ENCODE measurements at regions not wholly inside any gene's neighbourhood (a gene's known extent, or its start where the extent isn't known, plus 50 kb on each side); places are given as distances from the start of the nearest gene placed in this dataset.

DNA sequence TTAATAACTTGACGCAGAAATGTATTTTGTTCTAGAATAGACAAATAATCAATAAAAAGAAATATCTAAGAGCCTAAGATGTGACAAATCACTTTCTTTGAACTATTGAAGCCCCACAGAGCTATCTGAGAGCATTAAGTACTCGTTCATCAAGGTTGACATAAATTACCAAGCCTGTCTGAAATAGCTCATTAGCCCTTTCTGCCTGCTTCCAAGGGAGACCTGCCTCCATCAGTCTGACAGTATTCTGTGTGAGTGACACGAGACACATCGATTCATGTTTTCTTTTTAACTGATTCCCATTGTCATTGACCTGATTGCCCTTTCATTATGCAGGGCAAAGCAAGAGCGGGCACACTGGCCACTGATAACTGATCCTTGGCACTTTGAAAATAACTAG lies 347.5 kb downstream of the KCNA4 start:
- Histone ChIP-seq H3K27me3 (ENCODE audit: insufficient read depth, low read length, poor library complexity) (no peaks in the 10 kb centered on the region), H3K9ac (ENCODE audit: low read depth, low read length) (no peak overlapping the region), H2AFZ (ENCODE audit: low read depth, low read length) (no peak overlapping the region), H3K9me3 (ENCODE audit: insufficient read depth, low read length, severe bottlenecking) (no peaks in the 10 kb centered on the region), H3K27ac (ENCODE audit: low read length) (no peak overlapping the region), H3K4me2 (ENCODE audit: insufficient read depth, low read length) (no peak overlapping the region), H3K4me1 (ENCODE audit: insufficient read depth, low read length) (no peaks in the 10 kb centered on the region), H4K20me1 (ENCODE audit: insufficient read depth, low read length) (no peaks in the 10 kb centered on the region), H3K79me2 (ENCODE audit: insufficient read depth, low read length) (no peaks in the 10 kb centered on the region), H3K36me3 (ENCODE audit: insufficient read depth, low read length) (no peaks in the 10 kb centered on the region), H3K4me3 (ENCODE audit: low read depth in 1 of 2, low read length in 2 of 2) (no peak overlapping the region)
- no peak for ATAC-seq (ENCODE audit: insufficient read depth, low read depth)
- no peak for DNase-seq
- no peak for TF ChIP-seq EZH2 (IDR thresholded peaks at IDR 0.05; ENCODE audit: borderline replicate concordance, low read depth, low read length, severe bottlenecking)
- TF ChIP-seq, protein P1, sequence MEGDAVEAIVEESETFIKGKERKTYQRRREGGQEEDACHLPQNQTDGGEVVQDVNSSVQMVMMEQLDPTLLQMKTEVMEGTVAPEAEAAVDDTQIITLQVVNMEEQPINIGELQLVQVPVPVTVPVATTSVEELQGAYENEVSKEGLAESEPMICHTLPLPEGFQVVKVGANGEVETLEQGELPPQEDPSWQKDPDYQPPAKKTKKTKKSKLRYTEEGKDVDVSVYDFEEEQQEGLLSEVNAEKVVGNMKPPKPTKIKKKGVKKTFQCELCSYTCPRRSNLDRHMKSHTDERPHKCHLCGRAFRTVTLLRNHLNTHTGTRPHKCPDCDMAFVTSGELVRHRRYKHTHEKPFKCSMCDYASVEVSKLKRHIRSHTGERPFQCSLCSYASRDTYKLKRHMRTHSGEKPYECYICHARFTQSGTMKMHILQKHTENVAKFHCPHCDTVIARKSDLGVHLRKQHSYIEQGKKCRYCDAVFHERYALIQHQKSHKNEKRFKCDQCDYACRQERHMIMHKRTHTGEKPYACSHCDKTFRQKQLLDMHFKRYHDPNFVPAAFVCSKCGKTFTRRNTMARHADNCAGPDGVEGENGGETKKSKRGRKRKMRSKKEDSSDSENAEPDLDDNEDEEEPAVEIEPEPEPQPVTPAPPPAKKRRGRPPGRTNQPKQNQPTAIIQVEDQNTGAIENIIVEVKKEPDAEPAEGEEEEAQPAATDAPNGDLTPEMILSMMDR (IDR thresholded peaks at IDR 0.05; ENCODE audit: borderline replicate concordance, extremely low read depth, low read length, poor library complexity, severe bottlenecking): no peak

DNA sequence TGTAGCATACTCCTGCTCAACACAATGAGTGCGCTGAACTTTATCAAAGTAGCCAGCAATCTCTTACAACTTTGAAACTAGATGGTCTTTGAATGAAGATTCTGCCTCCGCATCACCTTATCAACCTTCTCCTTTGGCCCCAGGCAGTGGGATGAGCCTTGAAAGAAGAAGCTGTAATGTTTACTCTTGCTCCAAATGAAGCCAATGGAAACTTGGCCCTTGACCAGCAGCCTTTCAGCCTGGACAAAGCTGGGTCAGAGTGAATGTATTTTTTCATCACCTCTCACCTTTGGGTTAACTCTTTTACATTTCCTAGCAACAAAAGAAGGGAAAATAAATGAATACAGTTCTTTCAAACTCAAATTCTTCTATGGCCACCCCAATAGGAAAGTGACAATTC lies 359.1 kb downstream of the KCNA4 start:
- no peak overlapping the region for H3K9ac ChIP-seq (ENCODE audit: low read depth, low read length)
- no peak overlapping the region for H3K4me2 ChIP-seq (ENCODE audit: insufficient read depth, low read length)
- no peak overlapping the region for H2AFZ ChIP-seq (ENCODE audit: low read depth, low read length)
- H3K4me1 ChIP-seq (ENCODE audit: insufficient read depth, low read length): no peaks in the 10 kb centered on the region
- H4K20me1 ChIP-seq (ENCODE audit: insufficient read depth, low read length): no peaks in the 10 kb centered on the region
- no peak overlapping the region for H3K4me3 ChIP-seq (ENCODE audit: low read depth in 1 of 2, low read length in 2 of 2)
- H3K9me3 ChIP-seq (ENCODE audit: insufficient read depth, low read length, severe bottlenecking): no peaks in the 10 kb centered on the region
- DNase-seq: no peak
- no peak overlapping the region for H3K27ac ChIP-seq (ENCODE audit: low read length)
- no peak for TF ChIP-seq EZH2 (IDR thresholded peaks at IDR 0.05; ENCODE audit: borderline replicate concordance, low read depth, low read length, severe bottlenecking)
- TF ChIP-seq, protein P1 (IDR thresholded peaks at IDR 0.05; ENCODE audit: borderline replicate concordance, extremely low read depth, low read length, poor library complexity, severe bottlenecking): no peak
- no peaks in the 10 kb centered on the region for H3K27me3 ChIP-seq (ENCODE audit: insufficient read depth, low read length, poor library complexity)
- H3K36me3 ChIP-seq (ENCODE audit: insufficient read depth, low read length): no peaks in the 10 kb centered on the region
- ATAC-seq (ENCODE audit: insufficient read depth, low read depth): no peak
- H3K79me2 ChIP-seq (ENCODE audit: insufficient read depth, low read length): no peaks in the 10 kb centered on the region

DNA sequence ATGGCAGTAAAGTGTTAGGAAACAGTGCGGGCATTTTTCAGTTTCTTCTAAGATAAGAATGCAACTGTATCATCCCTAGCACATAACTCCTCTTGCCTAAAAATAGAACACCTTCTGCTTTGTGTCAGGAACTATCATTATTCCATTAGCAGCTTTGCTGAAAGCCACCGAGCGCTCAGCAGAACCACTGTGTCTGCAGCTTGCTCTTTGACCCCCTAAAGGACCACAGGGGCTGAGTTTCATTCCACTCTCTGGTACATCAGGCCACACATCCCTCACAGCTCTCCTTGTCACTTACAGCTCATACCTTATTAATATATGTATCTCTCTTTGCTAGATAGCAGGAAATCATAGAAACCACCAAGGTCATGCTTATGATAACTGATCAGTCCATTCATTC lies 360.2 kb downstream of the KCNA4 start:
- no peak for TF ChIP-seq EZH2 (IDR thresholded peaks at IDR 0.05; ENCODE audit: borderline replicate concordance, low read depth, low read length, severe bottlenecking)
- TF ChIP-seq, protein P1 (IDR thresholded peaks at IDR 0.05; ENCODE audit: borderline replicate concordance, extremely low read depth, low read length, poor library complexity, severe bottlenecking): no peak
- H3K27me3 ChIP-seq (ENCODE audit: insufficient read depth, low read length, poor library complexity): no peaks in the 10 kb centered on the region
- no peaks in the 10 kb centered on the region for H3K36me3 ChIP-seq (ENCODE audit: insufficient read depth, low read length)
- H2AFZ ChIP-seq (ENCODE audit: low read depth, low read length): no peak overlapping the region
- ATAC-seq (ENCODE audit: insufficient read depth, low read depth): no peak
- H3K9ac ChIP-seq (ENCODE audit: low read depth, low read length): no peak overlapping the region
- no peaks in the 10 kb centered on the region for H3K9me3 ChIP-seq (ENCODE audit: insufficient read depth, low read length, severe bottlenecking)
- H3K79me2 ChIP-seq (ENCODE audit: insufficient read depth, low read length): no peaks in the 10 kb centered on the region
- H3K4me2 ChIP-seq (ENCODE audit: insufficient read depth, low read length): no peak overlapping the region
- no peaks in the 10 kb centered on the region for H3K4me1 ChIP-seq (ENCODE audit: insufficient read depth, low read length)
- no peak overlapping the region for H3K4me3 ChIP-seq (ENCODE audit: low read depth in 1 of 2, low read length in 2 of 2)
- H3K27ac ChIP-seq (ENCODE audit: low read length): no peak overlapping the region
- H4K20me1 ChIP-seq (ENCODE audit: insufficient read depth, low read length): no peaks in the 10 kb centered on the region
- DNase-seq: no peak

DNA sequence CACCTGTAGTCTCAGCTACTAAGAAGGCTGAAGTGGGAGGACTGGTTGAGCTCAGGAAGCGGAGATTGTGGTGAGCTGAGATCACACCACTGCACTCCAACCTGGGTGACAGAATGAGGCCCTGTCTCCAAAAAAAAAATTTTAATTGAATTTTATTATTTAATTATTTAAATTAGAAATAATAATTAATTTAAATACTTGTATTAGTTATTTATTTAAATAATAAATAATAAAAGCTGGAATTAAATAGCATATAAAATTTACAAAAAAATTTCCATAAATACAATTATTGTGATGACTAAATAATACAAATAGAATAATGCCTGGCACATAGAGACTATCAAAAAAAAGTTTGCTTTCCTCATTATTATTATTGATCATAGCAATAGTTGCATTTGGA lies 371.5 kb downstream of the KCNA4 start:
- no peak for DNase-seq
- TF ChIP-seq, protein P1 (IDR thresholded peaks at IDR 0.05; ENCODE audit: borderline replicate concordance, extremely low read depth, low read length, poor library complexity, severe bottlenecking): no peak
- TF ChIP-seq EZH2 (IDR thresholded peaks at IDR 0.05; ENCODE audit: borderline replicate concordance, low read depth, low read length, severe bottlenecking): no peak
- Histone ChIP-seq H3K27me3 (ENCODE audit: insufficient read depth, low read length, poor library complexity) (no peaks in the 10 kb centered on the region), H2AFZ (ENCODE audit: low read depth, low read length) (no peak overlapping the region), H3K79me2 (ENCODE audit: insufficient read depth, low read length) (no peaks in the 10 kb centered on the region), H3K9me3 (ENCODE audit: insufficient read depth, low read length, severe bottlenecking) (no peaks in the 10 kb centered on the region), H3K4me1 (ENCODE audit: insufficient read depth, low read length) (no peaks in the 10 kb centered on the region), H3K9ac (ENCODE audit: low read depth, low read length) (no peak overlapping the region), H3K27ac (ENCODE audit: low read length) (no peak overlapping the region), H4K20me1 (ENCODE audit: insufficient read depth, low read length) (no peaks in the 10 kb centered on the region), H3K4me3 (ENCODE audit: low read depth in 1 of 2, low read length in 2 of 2) (no peak overlapping the region), H3K4me2 (ENCODE audit: insufficient read depth, low read length) (no peak overlapping the region), H3K36me3 (ENCODE audit: insufficient read depth, low read length) (no peaks in the 10 kb centered on the region)
- ATAC-seq (ENCODE audit: insufficient read depth, low read depth): no peak

Measured in DND-41 (cell line).